ENCODE measurements at regions not wholly inside any gene's neighbourhood (a gene's known extent, or its start where the extent isn't known, plus 50 kb on each side); places are given as distances from the start of the nearest gene placed in this dataset.

GRCh38 chr1:195096051-195096521, 1512.2 kb downstream of the KCNT2 start:
- TF ChIP-seq EZH2phosphoT487 (IDR thresholded peaks at IDR 0.05) (no peak), CTCF (IDR thresholded peaks at IDR 0.05) (no peak)

Data from neural progenitor cell (in vitro differentiated cells).